ENCODE measurements at regions not wholly inside any gene's neighbourhood (a gene's known extent, or its start where the extent isn't known, plus 50 kb on each side); places are given as distances from the start of the nearest gene placed in this dataset.

GRCh38 chr4:11912886-11913285, 484.2 kb upstream of the HS3ST1 start:
- Histone ChIP-seq H3K79me2 (ENCODE audit: control insufficient read depth in 1 of 2, insufficient read depth in 2 of 2, low read length in 2 of 2) (no peaks in the 10 kb centered on the region), H3K14ac (ENCODE audit: insufficient read length) (no peak overlapping the region), H3K18ac (ENCODE audit: extremely low read depth, low read length) (no peak overlapping the region), H3K4ac (replicated peaks; ENCODE audit: insufficient read length, low read depth, low read length) (no peak overlapping the region), H4K20me1 (replicated peaks in 1 of 2; ENCODE audit: control insufficient read depth in 1 of 2, insufficient read depth in 2 of 2, low read length in 2 of 2) (no peaks in the 10 kb centered on the region), H2AK5ac (ENCODE audit: low read depth, low read length) (no peak overlapping the region), H3K9ac (replicated peaks in 1 of 4; ENCODE audit: extremely low read depth in 1 of 4, low read depth in 3 of 4, low read length in 3 of 4) (no peak overlapping the region), H3K79me1 (ENCODE audit: low read depth, low read length) (no peaks in the 10 kb centered on the region), H3K23ac (ENCODE audit: insufficient read length) (no peak overlapping the region), H3K27me3 (replicated peaks in 1 of 4; ENCODE audit: control insufficient read depth in 3 of 4, extremely low read depth in 1 of 4, insufficient read depth in 3 of 4, low read length in 3 of 4) (no peaks in the 10 kb centered on the region), H3K4me2 (ENCODE audit: insufficient read depth in 1 of 2, low read depth in 2 of 2, low read length in 2 of 2) (no peak overlapping the region), H2BK5ac (ENCODE audit: low read depth, low read length) (no peak overlapping the region), H3K4me1 (replicated peaks in 1 of 4; ENCODE audit: control insufficient read depth in 3 of 4, insufficient read depth in 4 of 4, low read length in 3 of 4) (peaks cover 0 to 4% (median 2%) of the 10 kb centered on the region in 4 experiments; a peak in 3 of 7 replicates), H3K36me3 (ENCODE audit: control insufficient read depth in 2 of 4, insufficient read depth in 4 of 4, low read length in 3 of 4) (no peaks in the 10 kb centered on the region), H2AFZ (ENCODE audit: low read length) (no peak overlapping the region), H2BK120ac (replicated peaks; ENCODE audit: low read depth, low read length) (no peak overlapping the region), H3K56ac (replicated peaks; ENCODE audit: insufficient read length, low read depth, low read length) (no peak overlapping the region), H3K4me3 (ENCODE audit: extremely low read depth in 1 of 4, insufficient read depth in 2 of 4, low read depth in 3 of 4, low read length in 4 of 4) (no peak overlapping the region), H3K9me3 (ENCODE audit: insufficient read depth in 2 of 2, low read depth in 1 of 2, low read length in 1 of 2) (no peaks in the 10 kb centered on the region), H4K91ac (replicated peaks; ENCODE audit: insufficient read length, low read length) (no peak overlapping the region), H2BK20ac (ENCODE audit: low read length) (no peak overlapping the region), H4K8ac (ENCODE audit: extremely low read depth, insufficient read depth, low read length) (no peak overlapping the region), H3K23me2 (ENCODE audit: low read depth, low read length) (no peaks in the 10 kb centered on the region; the same call in 1 of the 2 replicates), H2BK12ac (ENCODE audit: low read depth, low read length) (no peak overlapping the region), H2BK15ac (ENCODE audit: low read length) (no peak overlapping the region), H4K5ac (ENCODE audit: insufficient read length, low read depth, low read length) (no peak overlapping the region), H3K27ac (ENCODE audit: low read depth, low read length) (no peak overlapping the region)
- ChIA-PET CTCF (ENCODE audit: partially characterized antibody) (interaction anchor here (1.5 kb wide), 1 partner anchor 26 kb away, joined by 3 read pairs; no protein-coding TSS in a partner anchor), POLR2A (ENCODE audit: partially characterized antibody) (no interaction called here)
- DNase-seq (ENCODE audit: low read depth in 1 of 2, low spot score in 2 of 2) (no peak), FAIRE-seq (no peak)
- TF ChIP-seq SIRT6 (IDR thresholded peaks at IDR 0.05; ENCODE audit: low read length) (no peak), HDAC2 (IDR thresholded peaks at IDR 0.05; ENCODE audit: borderline replicate concordance in 1 of 2, low read depth in 2 of 2, low read length in 2 of 2) (no peak), CREB1 (IDR thresholded peaks at IDR 0.05) (no peak), BRCA1 (IDR thresholded peaks at IDR 0.05; ENCODE audit: low read depth, low read length) (no peak), POLR2AphosphoS5 (IDR thresholded peaks at IDR 0.05; ENCODE audit: low read depth, low read length) (no peak), E2F6 (IDR thresholded peaks at IDR 0.05) (no peak), RXRA (IDR thresholded peaks at IDR 0.05; ENCODE audit: insufficient read depth, low read depth, low read length) (no peak), ASH2L (IDR thresholded peaks at IDR 0.05; ENCODE audit: low read length) (no peak)
